Brain microvascular endothelial cell (primary cell): ENCODE measurements at regions not wholly inside any gene's neighbourhood (a gene's known extent, or its start where the extent isn't known, plus 50 kb on each side); places are given as distances from the start of the nearest gene placed in this dataset.

ENCODE experiments used
- DNase-seq: peaks from one replicate; pipeline ENCODE4 v3.0.0-alpha.2; 2020
- H3K27ac ChIP-seq: fragments of 250-450 bp; sonication (Bioruptor Pico); 2 replicates; pipeline ENCODE4 v1.5.1; 2020; ENCODE audit warnings: mild to moderate bottlenecking, moderate library complexity
- H3K27me3 ChIP-seq: fragments of 250-450 bp; sonication (Bioruptor Pico); replicated peaks from 2 replicates; pipeline ENCODE4 v1.5.1; 2020; ENCODE audit warnings: mild to moderate bottlenecking
- H3K36me3 ChIP-seq: fragments of 250-450 bp; sonication (Bioruptor Pico); replicated peaks from 2 replicates; pipeline ENCODE4 v1.5.1; 2020; ENCODE audit warnings: mild to moderate bottlenecking
- H3K4me3 ChIP-seq: 2 replicates; pipeline ENCODE4 v1.5.1; 2011; ENCODE audit warnings: low read depth, mild to moderate bottlenecking, control low read depth, low read length, moderate library complexity
- in situ Hi-C: cut with HindIII; loops from 2 replicates; pipeline ENCODE4 v1.10.0; 2017; ENCODE audit warnings: low sequenced_read_pairs, low pct_ligation_motif_present
- TF ChIP-seq, protein P1 (sequence below): IDR thresholded peaks from 2 replicates; pipeline ENCODE4 v1.5.1; 2011; ENCODE audit warnings: low read depth, mild to moderate bottlenecking, moderate library complexity, low read length, control low read depth, inconsistent platforms; ENCODE audit errors: missing control alignments

DNA sequence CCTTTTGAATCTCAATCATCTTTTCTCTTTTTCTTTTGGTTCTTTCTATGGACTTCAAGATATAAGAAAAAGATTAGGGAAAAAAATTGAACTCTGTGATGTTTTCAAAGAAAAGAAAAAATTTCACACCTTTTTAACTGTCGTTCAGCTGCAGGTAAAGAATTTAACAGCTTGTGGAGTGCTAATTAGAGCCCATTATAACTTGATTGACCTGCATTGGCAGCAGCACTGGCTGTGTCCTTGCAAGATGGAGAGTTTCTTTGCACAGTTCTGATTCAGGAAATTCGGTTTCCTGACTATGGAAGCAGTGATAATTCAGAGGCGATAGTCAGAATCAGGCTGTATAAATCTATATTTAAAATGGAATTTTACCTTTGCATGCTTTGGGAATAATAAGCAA lies 183.2 kb upstream of the DACH1 start:
- in situ Hi-C loops: no loop called here
- H3K27ac ChIP-seq: no peak overlapping the region

DNA sequence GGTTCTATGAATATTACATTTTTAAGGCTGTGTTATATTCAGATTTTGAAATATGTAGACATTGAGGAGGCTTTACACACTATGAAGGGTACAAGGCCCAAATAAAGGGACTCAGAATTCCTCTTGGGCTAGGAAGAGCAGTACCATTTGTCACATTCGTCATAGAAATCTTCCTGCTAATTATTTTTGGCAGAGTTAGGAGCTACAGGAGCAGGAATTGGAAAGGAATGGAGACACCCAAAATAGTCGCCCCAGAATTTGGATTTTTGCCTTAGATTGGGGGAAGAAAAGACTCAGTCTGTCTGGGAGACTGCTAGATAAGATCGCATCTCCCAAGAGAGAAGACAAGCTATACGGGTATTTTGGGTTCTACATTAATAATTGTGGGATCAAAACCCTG lies 176.4 kb upstream of the DACH1 start:
- TF ChIP-seq, protein P1, sequence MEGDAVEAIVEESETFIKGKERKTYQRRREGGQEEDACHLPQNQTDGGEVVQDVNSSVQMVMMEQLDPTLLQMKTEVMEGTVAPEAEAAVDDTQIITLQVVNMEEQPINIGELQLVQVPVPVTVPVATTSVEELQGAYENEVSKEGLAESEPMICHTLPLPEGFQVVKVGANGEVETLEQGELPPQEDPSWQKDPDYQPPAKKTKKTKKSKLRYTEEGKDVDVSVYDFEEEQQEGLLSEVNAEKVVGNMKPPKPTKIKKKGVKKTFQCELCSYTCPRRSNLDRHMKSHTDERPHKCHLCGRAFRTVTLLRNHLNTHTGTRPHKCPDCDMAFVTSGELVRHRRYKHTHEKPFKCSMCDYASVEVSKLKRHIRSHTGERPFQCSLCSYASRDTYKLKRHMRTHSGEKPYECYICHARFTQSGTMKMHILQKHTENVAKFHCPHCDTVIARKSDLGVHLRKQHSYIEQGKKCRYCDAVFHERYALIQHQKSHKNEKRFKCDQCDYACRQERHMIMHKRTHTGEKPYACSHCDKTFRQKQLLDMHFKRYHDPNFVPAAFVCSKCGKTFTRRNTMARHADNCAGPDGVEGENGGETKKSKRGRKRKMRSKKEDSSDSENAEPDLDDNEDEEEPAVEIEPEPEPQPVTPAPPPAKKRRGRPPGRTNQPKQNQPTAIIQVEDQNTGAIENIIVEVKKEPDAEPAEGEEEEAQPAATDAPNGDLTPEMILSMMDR: no peak
- Histone ChIP-seq H3K27me3 (no peaks in the 10 kb centered on the region), H3K4me3 (no peak overlapping the region), H3K27ac (no peak overlapping the region), H3K36me3 (no peaks in the 10 kb centered on the region)
- DNase-seq: no peak
- in situ Hi-C loops: no loop called here

More for the DNA sequence above, 183.2 kb upstream of the DACH1 start:
- Histone ChIP-seq H3K36me3 (no peaks in the 10 kb centered on the region), H3K4me3 (no peak overlapping the region), H3K27me3 (no peaks in the 10 kb centered on the region)
- DNase-seq: no peak
- TF ChIP-seq, protein P1: no peak

DNA sequence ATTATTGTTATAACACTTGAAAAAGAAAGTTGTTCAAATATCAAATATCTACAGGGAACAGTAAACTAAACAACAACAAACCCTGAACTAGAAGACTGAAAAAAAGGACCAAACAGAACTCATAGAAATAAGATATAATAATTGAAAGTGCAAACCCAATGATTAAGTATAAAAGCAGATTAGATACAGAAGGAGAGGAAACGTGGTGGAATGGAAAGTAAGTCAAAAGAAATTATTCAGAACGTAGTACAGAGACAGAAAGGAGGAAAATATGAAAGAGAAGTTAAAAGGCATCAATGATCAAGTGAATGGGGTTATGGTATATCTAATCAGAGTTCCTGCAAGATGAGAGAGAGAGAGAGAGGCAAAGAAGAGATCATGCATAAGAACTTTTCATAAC lies 174.2 kb upstream of the DACH1 start:
- no peak overlapping the region for H3K27ac ChIP-seq
- no peaks in the 10 kb centered on the region for H3K27me3 ChIP-seq
- TF ChIP-seq, protein P1: no peak
- no peak for DNase-seq
- in situ Hi-C loops: no loop called here
- no peaks in the 10 kb centered on the region for H3K36me3 ChIP-seq
- H3K4me3 ChIP-seq: no peak overlapping the region

DNA sequence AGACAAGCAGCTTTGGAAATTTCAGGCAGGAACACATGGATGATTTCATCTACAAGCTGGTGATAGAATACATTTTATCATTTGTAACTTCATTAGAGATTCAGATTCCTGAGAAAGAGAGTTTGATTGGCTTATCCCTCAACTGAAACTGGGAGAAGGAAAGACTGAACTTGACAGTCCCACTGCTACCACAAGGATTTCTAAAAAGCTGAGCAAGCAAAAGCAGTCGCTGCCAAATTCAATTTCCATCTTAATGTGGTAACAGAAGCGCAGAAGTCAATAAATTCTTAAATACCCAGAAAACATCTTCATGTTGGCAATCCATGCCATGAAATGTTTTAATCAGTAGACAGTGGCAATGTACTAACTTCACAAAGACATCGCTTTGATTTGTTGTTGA lies 172.1 kb upstream of the DACH1 start:
- TF ChIP-seq, protein P1: no peak
- no peaks in the 10 kb centered on the region for H3K36me3 ChIP-seq
- no peak overlapping the region for H3K4me3 ChIP-seq
- in situ Hi-C loops: no loop called here
- H3K27me3 ChIP-seq: no peaks in the 10 kb centered on the region
- no peak for DNase-seq
- H3K27ac ChIP-seq: no peak overlapping the region

DNA sequence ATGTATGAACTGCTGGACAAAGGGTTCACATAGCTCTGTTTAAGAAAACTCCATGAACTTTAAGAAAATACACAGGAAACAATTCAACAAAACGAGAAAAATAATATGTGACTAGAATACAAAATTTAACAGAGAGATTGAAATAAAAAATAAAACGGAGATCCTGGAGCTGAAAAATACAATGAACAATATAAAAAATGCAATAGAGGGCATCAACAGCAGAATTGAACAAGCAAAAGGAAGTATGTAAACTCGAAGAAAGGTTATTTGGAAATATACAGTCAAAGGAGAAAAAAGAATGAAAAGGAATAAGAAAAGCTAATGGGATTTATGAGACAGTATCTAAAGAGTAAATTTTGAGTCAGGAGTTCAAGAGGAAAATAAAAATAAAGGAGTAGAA lies 163.0 kb upstream of the DACH1 start:
- DNase-seq: no peak
- TF ChIP-seq, protein P1: no peak
- H3K36me3 ChIP-seq: no peaks in the 10 kb centered on the region
- in situ Hi-C loops: no loop called here
- no peak overlapping the region for H3K27ac ChIP-seq
- H3K27me3 ChIP-seq: no peaks in the 10 kb centered on the region
- H3K4me3 ChIP-seq: no peak overlapping the region

DNA sequence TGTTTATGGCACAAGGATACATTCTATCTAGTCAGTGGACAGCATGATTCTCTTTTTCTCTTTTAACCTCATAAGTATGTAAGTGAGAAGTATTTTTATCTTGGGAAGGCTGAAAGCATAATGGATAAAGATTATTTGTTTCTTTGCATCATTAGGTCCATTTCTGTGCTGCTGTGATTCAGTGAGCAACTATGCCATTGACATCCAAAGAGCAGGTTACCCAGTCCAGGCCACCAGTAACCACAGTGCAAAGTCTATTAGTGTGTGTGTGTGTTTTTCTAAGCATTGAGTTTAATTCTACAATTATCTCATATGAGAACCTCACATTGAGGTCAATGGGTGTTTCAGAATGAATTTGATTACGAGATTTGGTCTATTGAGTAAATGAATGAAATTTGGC lies 158.8 kb upstream of the DACH1 start:
- no peaks in the 10 kb centered on the region for H3K36me3 ChIP-seq
- TF ChIP-seq, protein P1: no peak
- in situ Hi-C loops: no loop called here
- no peak overlapping the region for H3K4me3 ChIP-seq
- DNase-seq: no peak
- no peaks in the 10 kb centered on the region for H3K27me3 ChIP-seq
- H3K27ac ChIP-seq: no peak overlapping the region
